ENCODE measurements at regions not wholly inside any gene's neighbourhood (a gene's known extent, or its start where the extent isn't known, plus 50 kb on each side); places are given as distances from the start of the nearest gene placed in this dataset.
A peak's percentile ranks its signal among the peaks of the same experiment; 100 is the strongest.
"Not testable (repeated sequence)": the region's sequence is repeated elsewhere in the genome, so short reads cannot be mapped to it uniquely, and the experiment has no call there.

DNA sequence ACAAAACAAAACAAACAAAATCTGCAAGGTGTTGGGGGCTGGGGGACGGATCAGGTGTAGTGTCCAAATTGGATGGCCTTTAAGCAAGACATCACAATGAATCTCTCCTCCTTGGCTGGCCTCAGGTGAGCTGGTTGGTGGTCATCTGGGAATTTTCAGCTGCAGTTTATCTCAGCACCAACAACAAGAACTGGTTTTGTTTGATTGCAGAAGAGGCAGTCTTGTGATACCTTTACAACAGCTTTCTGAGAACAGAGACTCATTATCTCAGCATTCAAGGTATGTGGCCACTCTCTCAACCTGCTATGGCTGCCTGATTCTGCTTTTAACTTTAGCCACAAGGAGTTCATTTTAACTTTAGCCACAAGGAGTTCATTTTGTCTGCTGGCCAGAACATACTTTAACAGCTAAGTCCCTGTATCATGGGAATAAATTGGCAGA lies 1543.4 kb downstream of the EFNA5 start:
- DNase-seq (ENCODE audit: low read depth), result no peak

DNA sequence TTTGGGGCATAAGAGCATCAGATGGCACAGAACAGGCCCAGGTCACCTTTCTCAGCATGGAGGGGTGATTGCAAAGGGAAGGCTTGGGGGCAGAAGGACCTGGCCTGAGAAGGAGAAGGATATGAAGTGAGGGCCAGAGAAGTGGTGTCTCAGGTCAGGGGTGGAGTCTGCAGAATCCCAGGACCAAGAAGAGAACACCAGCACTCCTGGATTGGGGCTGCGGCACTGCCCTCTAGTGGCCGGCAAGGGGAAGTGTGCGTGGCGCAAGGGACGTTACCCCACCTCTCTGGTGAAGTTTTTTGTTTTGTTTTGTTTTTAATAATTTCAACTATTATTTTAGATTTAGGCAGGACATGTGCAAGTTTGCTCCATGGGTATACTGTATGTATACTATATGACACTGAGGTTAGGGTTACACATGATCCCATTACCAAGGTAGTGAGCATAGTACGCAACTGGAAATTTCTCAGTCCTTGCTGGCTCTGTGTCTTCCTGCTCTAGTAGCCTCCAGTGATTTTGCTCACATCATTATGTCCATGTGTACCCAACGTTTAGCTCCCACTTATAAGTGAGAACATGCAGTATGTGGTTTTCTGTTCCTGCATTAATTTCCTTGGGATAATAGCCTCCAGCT lies 1548.6 kb downstream of the EFNA5 start:
- no peak for DNase-seq (ENCODE audit: low read depth)

DNA sequence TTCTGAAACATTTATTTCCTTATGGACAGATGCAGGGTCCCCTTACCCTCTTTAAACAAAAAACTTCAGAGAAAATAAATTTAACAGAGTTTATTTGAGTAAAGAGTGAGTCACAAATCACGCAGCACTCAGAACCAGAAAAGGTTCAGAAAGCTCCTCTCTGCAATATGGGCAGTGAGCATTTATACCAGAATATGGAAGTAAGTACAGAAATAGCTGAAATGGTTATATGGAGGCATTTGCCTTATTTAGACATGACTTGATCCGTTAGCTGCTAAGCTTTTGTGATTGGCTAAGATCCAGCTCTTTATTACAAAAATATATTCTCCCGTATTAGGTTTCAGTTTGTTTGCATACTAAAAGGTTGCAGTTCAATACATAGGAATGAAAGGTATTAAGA lies 1554.1 kb downstream of the EFNA5 start:
- no peak for DNase-seq (ENCODE audit: low read depth)

DNA sequence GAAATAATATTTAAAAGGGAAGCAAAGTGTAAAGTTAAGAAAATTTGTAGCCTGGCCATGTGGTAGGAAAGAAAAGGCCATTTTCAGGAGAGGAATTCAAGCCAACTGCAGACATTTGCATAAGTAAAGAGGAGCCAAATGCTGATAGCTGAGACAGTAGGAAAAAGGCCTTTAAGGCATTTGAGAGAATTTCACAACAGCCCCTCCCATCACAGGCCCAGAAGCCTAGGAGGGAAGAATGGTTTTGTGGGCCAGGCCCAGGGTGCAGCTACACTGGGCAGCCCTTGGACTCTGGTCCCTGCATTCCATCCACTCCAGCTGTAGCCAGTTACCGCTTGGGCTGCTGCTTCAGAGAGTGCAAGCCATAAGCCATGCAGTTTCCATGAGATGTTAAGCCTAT lies 1556.8 kb downstream of the EFNA5 start:
- no peak for DNase-seq (ENCODE audit: low read depth)

DNA sequence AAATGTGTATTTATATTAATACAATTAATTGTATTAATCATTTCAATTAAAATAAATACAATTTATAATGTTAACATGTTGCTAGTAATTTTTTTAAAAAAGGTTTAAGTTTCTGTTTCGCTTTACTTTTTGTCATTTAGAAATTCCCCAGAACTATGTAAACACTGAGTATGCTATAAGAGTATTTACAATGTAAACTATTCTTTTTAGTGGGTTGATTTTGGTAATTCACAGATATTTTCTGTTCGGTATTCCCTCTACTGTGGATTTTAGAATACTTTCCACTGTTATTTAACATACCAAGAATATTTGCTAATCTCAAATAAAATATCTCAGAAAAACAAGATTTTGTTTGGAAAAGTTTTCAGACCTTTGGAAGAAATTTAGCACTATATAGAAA lies 1564.4 kb downstream of the EFNA5 start:
- DNase-seq (ENCODE audit: low read depth), result no peak

DNA sequence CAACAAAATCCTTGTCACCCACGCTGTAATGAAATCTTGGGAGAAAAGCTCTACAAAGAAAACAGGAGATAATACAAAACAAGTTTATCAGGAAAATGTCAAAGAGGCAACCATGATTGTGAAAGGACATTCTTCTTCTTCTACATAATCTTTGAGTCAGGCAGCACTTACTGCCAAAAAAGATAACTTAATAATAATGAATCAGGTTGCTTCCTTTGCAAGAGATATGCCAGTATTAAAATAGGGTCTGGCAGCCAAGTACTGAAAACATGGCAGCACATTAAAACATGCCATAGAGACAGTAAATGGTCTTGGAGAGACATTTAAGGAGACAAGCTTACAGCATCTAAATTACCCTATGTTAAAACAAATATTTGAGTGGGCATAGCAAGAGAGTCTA lies 1573.4 kb downstream of the EFNA5 start:
- peak; percentile 8 for DNase-seq (ENCODE audit: low read depth)

DNA sequence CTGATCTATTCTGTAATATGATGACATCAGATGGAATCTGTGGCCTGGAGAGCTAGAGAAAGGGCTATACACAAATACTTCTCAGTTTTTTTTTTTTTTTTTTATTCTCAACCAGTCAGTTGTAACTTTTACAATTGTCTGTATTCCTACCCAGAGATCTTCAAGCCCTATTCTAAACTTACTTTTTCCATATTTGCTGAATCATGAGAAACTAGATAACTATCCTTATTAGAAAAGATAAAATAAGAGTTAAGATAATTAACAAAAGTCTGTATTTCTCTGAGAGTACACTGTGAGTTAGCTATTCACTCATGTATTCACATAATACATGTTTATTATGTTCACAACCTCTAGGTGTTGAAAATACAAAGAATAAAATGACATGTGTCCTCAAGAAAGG lies 1575.9 kb downstream of the EFNA5 start:
- no peak for DNase-seq (ENCODE audit: low read depth)

DNA sequence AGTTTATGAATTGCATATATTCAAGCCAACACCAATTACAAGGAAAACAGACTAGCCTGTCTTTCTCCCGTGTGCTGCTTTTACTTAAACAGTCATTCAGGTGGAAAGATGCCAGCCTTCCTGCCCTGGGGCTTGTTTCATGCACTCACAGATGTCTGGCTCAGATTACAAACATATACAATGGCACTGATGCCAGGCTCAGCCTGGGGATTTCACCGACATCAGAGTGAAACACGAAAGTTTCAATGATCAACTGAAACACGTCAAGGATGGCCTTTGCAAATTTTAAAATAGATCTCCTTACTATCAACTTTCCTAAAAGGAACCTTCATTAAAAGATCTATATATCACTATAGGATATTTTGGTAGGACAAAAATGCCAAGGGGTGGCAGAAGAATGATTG lies 1576.5 kb downstream of the EFNA5 start:
- DNase-seq (ENCODE audit: low read depth), result peak; percentile 14

DNA sequence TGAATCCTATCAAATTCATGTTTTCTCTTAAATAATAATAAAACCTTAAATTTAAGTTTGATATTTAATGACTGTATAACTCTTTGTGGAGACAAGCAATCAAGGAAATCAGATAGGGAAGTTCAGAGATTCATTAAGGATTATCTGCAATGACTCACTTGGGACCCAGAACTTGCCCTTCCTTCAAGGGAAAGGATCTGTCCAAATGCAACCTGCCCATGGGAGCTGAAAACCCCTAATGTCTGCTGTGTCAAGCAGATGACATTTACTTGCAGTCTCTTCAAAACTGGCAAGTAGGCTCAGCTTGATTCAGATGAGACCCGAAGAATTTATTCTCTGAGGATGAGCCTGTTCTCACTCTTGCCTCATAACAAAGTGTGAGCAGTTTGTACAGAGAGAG lies 1577.6 kb downstream of the EFNA5 start:
- DNase-seq (ENCODE audit: low read depth), result no peak

DNA sequence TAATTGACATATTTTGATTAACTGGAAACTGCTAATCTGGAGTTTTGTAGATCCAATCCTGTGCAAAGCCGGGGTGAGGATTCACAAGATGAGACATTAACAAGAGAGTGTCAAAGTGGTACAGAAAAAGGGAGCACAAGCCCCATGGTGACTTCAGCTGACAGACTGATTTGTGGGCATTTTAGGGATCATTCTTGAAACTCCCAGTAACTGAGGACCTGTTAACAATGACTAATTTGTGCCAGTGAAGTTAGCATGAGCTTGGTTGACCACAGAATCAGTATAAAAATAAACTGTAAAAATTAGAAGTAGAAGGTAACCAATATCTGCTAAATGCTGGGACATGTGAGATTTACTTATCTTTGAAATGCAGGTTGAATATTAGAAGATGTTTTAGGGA lies 1578.3 kb downstream of the EFNA5 start:
- peak; percentile 9 for DNase-seq (ENCODE audit: low read depth)

DNA sequence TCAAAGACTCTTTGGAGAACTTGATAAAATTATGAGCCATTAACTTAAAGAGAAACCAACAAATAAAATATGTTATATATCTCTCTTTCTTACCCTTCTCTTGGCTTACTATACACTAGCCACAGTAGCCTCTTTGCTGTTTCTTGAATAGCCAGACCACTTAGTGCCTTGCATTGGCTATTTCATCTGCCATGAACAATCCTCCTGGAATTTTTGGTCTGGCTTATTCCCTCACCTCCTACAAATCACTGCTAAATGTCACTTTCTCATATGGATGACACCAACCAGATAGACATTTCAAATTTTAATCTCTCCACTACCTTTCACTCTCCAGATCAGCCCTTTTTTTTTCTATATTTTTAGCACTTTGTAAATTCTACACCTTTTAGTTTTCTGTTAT lies 1581.7 kb downstream of the EFNA5 start:
- DNase-seq (ENCODE audit: low read depth), result no peak

DNA sequence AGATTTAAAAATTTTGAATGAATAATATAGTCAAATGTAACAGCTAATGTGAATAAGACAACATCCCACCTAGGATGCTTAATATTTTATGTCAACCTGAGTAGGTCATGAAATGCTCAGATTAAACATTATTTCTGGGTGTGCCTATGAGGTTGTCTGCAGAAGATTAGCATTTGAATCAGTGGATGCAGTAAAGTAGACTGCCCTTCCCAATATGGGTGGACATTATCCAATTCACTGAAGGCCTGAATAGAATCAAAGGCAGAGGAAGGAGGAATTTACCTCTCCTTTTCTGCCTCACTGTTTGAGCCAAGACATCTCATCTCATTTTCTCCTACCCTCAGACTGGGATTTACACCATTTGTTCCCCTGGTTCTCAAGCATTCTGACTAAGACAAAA lies 1582.3 kb downstream of the EFNA5 start:
- no peak for DNase-seq (ENCODE audit: low read depth)

DNA sequence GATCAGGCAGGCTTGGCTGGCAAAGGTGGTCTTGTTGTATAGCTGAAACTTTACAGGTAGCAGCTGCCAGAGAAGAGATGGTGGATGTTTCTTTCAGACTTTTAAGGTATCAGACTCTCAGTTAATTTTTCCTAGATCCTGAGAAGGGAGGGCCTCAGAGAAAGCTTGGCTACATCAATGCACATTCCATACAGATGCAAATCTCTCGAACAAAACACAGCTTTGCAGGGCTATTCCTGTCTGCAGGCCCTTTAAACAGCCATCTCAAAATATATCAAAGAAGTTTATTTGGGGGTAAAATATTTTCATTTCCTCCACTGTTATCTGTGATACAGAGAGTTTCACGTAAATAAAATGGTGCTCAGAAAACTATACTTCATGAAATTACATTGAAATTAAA lies 1584.4 kb downstream of the EFNA5 start:
- DNase-seq (ENCODE audit: low read depth), result no peak

DNA sequence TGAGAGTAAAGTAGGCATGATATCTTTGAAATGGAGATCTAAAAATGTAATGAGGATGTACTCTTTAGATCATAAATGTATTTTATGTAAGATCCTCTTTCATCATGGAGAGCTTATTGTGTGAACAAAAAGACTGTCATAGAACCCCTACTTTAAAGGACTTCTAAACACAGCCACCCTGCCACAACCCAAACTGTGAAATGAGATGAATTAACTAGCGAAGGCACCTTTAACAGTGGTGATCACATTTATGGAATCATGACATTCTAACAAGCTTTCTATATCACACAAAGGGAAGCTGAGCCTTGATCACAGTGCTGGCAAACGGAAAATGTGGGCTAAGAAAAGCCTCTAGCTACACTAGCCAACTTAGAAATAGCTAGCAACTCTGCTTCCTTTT lies 1585.2 kb downstream of the EFNA5 start:
- no peak for DNase-seq (ENCODE audit: low read depth)

DNA sequence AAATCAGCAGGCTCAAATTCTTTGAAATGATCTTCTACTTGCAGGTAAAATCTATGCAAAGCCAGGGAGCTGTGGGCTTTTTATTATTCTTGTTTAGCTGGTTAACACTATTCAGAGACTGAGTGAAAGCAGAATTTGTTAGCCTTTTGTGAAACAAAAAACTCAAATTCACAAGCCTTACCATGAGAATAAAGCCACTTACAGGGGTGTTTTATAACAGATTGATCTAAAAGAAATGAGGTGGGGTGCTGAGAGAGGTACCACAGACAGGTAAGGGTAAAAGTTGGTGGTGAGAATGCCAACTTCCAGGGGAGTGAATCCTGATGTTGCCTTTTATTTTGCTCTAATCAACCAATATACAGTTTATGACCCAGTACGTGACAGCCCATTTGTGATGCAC lies 1585.6 kb downstream of the EFNA5 start:
- DNase-seq (ENCODE audit: low read depth), result no peak

DNA sequence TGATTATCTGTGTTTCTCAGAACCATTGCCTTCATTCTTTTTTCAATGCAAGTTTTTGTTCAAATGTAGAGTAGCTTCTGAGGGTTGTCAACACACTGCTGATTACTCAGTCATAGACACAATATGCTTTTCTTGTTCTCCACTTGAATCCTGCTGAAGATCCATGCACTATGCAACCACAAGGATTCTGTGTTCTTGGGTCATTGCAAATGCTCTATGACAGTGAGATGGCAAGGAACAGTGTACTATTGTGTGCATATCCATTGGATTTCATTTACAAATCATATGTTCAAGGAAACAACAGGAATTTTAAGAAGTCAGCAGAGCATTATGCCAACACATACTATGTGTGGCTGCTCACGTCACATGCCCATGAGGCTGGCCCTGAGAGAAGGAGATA lies 1590.2 kb downstream of the EFNA5 start:
- DNase-seq (ENCODE audit: low read depth), result no peak

DNA sequence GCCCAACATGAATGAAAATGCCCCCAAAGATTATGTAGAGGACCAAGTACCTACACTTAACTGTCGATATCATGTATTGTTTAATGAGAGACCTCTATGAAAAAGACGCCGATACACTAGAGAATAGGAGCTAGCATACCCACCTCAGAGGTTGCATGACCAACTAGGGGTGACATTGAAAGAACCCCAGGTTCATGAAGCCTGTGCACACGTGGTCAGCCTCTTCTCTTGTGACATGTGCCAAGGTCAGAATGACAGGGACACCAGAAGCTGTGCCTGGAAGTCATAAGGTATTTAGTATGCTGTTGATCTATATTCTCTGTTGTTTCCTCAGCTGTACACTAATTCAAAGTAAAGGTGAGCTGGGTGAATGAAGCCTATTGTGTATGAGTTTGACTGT lies 1594.1 kb downstream of the EFNA5 start:
- no peak for DNase-seq (ENCODE audit: low read depth)

DNA sequence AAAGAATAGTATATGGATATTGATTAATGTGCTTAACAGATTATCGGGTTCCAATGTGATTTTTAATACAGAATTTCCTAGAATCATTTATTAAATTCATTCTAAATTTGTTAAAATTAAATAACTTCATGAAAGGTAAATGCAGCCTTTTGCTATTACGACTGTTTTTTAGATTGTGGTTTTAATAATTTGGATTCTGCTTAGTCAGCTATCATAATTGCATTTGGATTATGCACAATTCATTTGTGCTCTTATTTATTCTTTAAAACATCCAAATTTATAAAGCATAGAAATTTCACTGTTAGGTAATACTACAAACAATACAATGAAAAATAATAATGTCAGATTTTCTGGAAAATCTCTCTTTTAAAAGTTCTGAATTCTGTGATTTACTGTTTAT lies 1598.5 kb downstream of the EFNA5 start:
- DNase-seq (ENCODE audit: low read depth), result no peak

DNA sequence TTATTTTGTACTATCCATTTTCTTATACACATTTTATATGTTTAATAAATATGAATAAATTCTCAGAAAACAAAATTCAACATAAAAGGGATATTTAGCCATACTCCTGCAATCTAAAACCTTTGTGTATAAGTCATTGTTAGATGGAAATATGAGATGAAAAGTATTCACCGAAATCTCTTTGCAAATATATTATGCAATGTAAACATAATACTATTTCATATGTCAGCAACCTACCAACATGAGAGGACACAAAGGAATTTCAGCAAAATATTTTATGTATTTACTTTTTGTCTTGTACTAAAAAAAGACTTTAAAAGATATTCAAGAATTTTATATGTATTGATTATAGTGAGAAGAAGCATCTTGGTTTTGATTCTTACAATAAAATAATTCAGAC lies 1623.4 kb downstream of the EFNA5 start:
- DNase-seq (ENCODE audit: low read depth), result no peak

DNA sequence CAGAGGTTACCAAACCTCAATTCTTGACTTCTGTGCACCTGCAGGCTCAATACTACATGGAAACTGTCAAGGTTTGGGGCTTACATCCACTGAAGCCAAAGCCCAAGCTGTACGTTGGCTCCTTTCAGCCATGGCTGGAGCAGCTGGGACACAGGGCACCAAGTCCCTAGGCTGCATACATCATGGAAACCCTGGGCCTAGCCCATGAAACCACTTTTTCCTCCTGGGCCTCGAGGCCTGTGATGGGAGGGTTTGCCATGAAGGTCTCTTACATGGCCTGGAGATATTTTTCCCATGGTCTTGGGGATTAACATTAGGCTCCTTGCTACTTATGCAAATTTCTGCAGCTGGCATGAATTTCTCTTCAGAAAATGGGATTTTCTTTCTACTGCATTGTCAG lies 1638.7 kb downstream of the EFNA5 start:
- not testable (repeated sequence) for DNase-seq (ENCODE audit: low read depth)

DNA sequence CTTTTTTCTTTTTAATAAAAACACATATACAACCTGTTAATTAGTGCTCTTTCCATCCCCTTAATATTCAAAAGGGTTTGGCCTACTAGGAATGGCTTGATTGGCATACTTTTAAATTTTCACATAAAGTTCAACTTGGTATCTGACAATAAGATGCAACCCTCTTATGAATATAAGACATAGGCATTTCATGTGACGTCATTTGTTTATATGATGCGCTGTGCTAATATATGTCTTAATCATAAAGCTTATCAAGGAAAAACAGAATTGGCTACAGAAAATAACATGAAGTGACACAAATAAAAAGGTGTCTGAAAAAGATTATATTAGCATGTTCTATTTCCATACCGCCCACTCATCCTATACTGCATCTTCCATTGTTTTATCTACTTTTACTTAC lies 1642.4 kb downstream of the EFNA5 start:
- no peak for DNase-seq (ENCODE audit: low read depth)

DNA sequence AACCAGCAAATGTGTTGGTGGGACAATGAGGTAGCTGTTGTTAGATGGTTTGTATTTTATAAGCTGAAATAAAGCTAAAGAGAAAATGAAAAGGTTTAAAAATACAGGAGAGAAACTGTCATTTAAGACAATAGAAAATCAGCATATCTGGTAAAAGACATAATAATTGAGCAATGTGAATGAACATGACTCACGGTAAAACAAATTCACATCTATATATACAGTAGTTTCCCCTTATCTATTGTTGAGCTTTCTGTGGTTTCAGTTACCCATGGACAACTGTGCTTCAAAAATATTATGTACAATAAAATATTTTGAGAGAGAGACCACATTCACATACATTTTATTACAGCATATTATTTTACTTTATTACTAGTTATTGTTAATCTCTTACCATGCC lies 1649.8 kb downstream of the EFNA5 start:
- DNase-seq (ENCODE audit: low read depth), result no peak

DNA sequence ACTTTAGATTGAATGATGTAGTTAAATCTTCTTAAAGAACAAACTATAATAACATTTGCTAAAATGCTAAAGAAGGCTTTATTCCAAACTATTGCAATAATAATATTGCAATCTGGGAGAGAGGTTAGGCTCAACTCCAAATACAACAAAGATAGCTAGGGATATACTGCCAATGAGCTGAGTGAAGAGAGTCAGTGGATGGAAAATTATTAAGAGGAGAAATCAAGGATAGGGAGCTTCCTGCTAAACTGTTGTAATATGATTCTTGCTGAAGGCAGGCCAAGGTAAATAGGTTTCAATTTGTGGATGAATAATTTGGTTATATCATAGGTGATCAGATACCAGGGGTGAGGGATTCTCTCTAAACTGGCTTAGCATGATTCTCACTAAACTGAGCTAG lies 1651.5 kb downstream of the EFNA5 start:
- peak; percentile 73 for DNase-seq (ENCODE audit: low read depth)

DNA sequence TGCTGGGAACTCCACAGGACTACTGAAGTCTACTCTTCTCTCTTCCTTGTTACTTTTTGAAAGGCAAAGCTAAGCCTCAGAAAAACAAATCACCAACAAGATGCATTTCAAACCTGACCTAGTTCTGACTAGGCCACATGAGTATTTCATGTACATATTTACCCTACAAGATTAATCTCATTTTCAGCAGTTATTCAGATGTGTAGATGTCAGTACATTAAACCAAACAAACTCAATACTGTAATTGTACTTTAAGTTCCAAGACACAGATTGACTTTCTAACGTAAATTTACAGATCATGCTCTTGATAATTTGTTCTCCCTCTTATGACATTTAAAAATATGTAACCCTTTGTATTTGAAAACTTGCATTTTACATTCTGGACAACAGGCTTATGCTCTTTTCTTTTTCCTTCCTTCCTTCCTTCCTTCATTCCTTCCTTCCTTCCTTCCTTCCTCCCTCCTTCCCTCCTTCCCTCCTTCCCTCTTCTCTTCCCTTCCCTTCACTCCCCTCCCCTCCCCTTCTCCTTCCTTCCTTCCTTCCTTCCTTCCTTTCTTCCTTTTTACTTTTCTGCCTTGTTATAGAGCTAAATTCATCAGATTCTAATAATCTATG lies 1653.4 kb downstream of the EFNA5 start:
- DNase-seq (ENCODE audit: low read depth), result no peak

Measured in stromal cell of bone marrow (primary cell).